8988T (cell line): ENCODE measurements at regions not wholly inside any gene's neighbourhood (a gene's known extent, or its start where the extent isn't known, plus 50 kb on each side); places are given as distances from the start of the nearest gene placed in this dataset.

Experiments used
- DNase-seq: peaks from one replicate; pipeline ENCODE4 v3.0.0; 2011

GRCh38 chr1:5369223-5369622 lies 623.0 kb downstream of the NPHP4 start:
- no peak for DNase-seq

- no peak for DNase-seq
Observed at GRCh38 chr1:5368201-5368600, 624.0 kb downstream of the NPHP4 start.

GRCh38 chr1:5367306-5367705 lies 624.9 kb downstream of the NPHP4 start:
- DNase-seq, result no peak

GRCh38 chr1:5365751-5366150 lies 626.5 kb downstream of the NPHP4 start:
- no peak for DNase-seq

GRCh38 chr1:5364591-5364990 lies 627.6 kb downstream of the NPHP4 start:
- DNase-seq, result no peak

GRCh38 chr1:5354681-5355080 lies 637.5 kb downstream of the NPHP4 start:
- DNase-seq, result no peak

GRCh38 chr1:5351366-5351765 lies 640.9 kb downstream of the NPHP4 start:
- no peak for DNase-seq

- no peak for DNase-seq
Observed at GRCh38 chr1:5349526-5349925, 642.7 kb downstream of the NPHP4 start.

- DNase-seq, result no peak
Observed at GRCh38 chr1:5348732-5349465, 643.3 kb downstream of the NPHP4 start.

GRCh38 chr1:5347726-5348125 lies 644.5 kb downstream of the NPHP4 start:
- DNase-seq, result no peak

GRCh38 chr1:5345556-5345955 lies 646.7 kb downstream of the NPHP4 start:
- no peak for DNase-seq

- DNase-seq, result no peak
Observed at GRCh38 chr1:5343256-5344020, 648.8 kb downstream of the NPHP4 start.

GRCh38 chr1:5342830-5343229 lies 649.4 kb downstream of the NPHP4 start:
- DNase-seq, result no peak

GRCh38 chr1:5342172-5342571 lies 650.1 kb downstream of the NPHP4 start:
- DNase-seq, result no peak

- DNase-seq, result no peak
Observed at GRCh38 chr1:5341471-5341870, 650.8 kb downstream of the NPHP4 start.

- DNase-seq, result no peak
Observed at GRCh38 chr1:5340560-5341130, 651.6 kb downstream of the NPHP4 start.

GRCh38 chr1:5338466-5338865 lies 653.8 kb downstream of the NPHP4 start:
- DNase-seq, result no peak

- no peak for DNase-seq
Observed at GRCh38 chr1:5333291-5333690, 658.9 kb downstream of the NPHP4 start.

GRCh38 chr1:5331101-5331500 lies 661.1 kb downstream of the NPHP4 start:
- no peak for DNase-seq

GRCh38 chr1:5329068-5329739 lies 663.0 kb downstream of the NPHP4 start:
- DNase-seq, result no peak

- no peak for DNase-seq
Observed at GRCh38 chr1:5324883-5325282, 667.3 kb downstream of the NPHP4 start.

- DNase-seq, result no peak
Observed at GRCh38 chr1:5318143-5318816, 663.9 kb downstream of the AJAP1 start.

GRCh38 chr1:5317391-5317790 lies 663.0 kb downstream of the AJAP1 start:
- no peak for DNase-seq
